ENCODE measurements at regions not wholly inside any gene's neighbourhood (a gene's known extent, or its start where the extent isn't known, plus 50 kb on each side); places are given as distances from the start of the nearest gene placed in this dataset.

GRCh38 chr18:14999085-14999975 lies 251.4 kb downstream of the ANKRD30B start:
- TF ChIP-seq CTCF (IDR thresholded peaks at IDR 0.05; ENCODE audit: insufficient read depth, low read length, poor library complexity, severe bottlenecking) (no peak), EZH2phosphoT487 (conservative IDR thresholded peaks at IDR 0.05; ENCODE audit: low read length) (no peak)
